Liver (tissue), 3 donors: ENCODE measurements at regions not wholly inside any gene's neighbourhood (a gene's known extent, or its start where the extent isn't known, plus 50 kb on each side); places are given as distances from the start of the nearest gene placed in this dataset.

Experiments used
- CTCF ChIP-seq: fragments of 150-350 bp; IDR thresholded peaks from 2 replicates; pipeline ENCODE4 v1.5.1; 2017; ENCODE audit warnings: improper control_type of control experiment, low read depth, low read length; ENCODE audit not compliant: missing input control
- FOXA1 ChIP-seq: IDR thresholded peaks from 2 replicates; pipeline ENCODE4 v1.6.1; 2016; ENCODE audit warnings: antibody characterized with exemption
- GABPA ChIP-seq, 2 donors: IDR thresholded peaks in 1 of 2; conservative IDR thresholded peaks in 1 of 2; 2 replicates each; pipeline ENCODE4 v1.6.1; 2016; ENCODE audit warnings: antibody characterized with exemption in 2 of 2, mild to moderate bottlenecking in 1 of 2, moderate library complexity in 1 of 2
- HNF4G ChIP-seq: IDR thresholded peaks from 2 replicates; pipeline ENCODE4 v1.6.1; 2016; ENCODE audit warnings: antibody characterized with exemption
- JUND ChIP-seq, 2 donors: IDR thresholded peaks; 2 replicates each; pipeline ENCODE4 v1.6.1; 2016; ENCODE audit warnings: antibody characterized with exemption in 2 of 2
- MAX ChIP-seq: IDR thresholded peaks from 2 replicates; pipeline ENCODE4 v1.6.1; 2016; ENCODE audit warnings: antibody characterized with exemption
- NR2F2 ChIP-seq: IDR thresholded peaks from 2 replicates; pipeline ENCODE4 v1.6.1; 2016; ENCODE audit warnings: antibody characterized with exemption
- RAD21 ChIP-seq, 2 donors: IDR thresholded peaks; 2 replicates each; pipeline ENCODE4 v1.6.1; 2016; ENCODE audit warnings: antibody characterized with exemption in 2 of 2, mild to moderate bottlenecking in 2 of 2
- TAF1 ChIP-seq: conservative IDR thresholded peaks from 2 replicates; pipeline ENCODE4 v1.6.1; 2016; ENCODE audit warnings: antibody characterized with exemption, mild to moderate bottlenecking
- donor health status: healthy.
- donor health status: healthy.

GRCh38 chr11:69388210-69388609 lies 93.3 kb upstream of the LINC01488 start:
- TF ChIP-seq TAF1 (no peak), CTCF (no peak), MAX (no peak), RAD21 (IDR thresholded peaks at IDR 0.05) (no peak), FOXA1 (no peak), HNF4G (no peak), GABPA (IDR thresholded peaks at IDR 0.05 in 1 of 2, conservative IDR thresholded peaks at IDR 0.05 in 1 of 2) (no peak), NR2F2 (no peak), JUND (IDR thresholded peaks at IDR 0.05) (no peak)
